Activated T-cell treated with anti-CD3 and anti-CD28 coated beads, Interleukin-2, amount 50 U/mL, for 4 hours (primary cell): ENCODE measurements at regions not wholly inside any gene's neighbourhood (a gene's known extent, or its start where the extent isn't known, plus 50 kb on each side); places are given as distances from the start of the nearest gene placed in this dataset.
"Not testable (repeated sequence)": the region's sequence is repeated elsewhere in the genome, so short reads cannot be mapped to it uniquely, and the experiment has no call there.

Source experiments
- ATAC-seq, 2 donors: fragments of 200-7000 bp; cut with Tn5 transposase; one replicate each; pipeline ENCODE4 v1.10.0; 2021
- DNase-seq: peaks from one replicate; pipeline ENCODE4 v3.0.0-alpha.2; 2020
- H3K27me3 Mint-ChIP-seq: one replicate; pipeline ENCODE4 v1.8.0; 2021; ENCODE audit warnings: low read depth, mixed read lengths
- H3K36me3 Mint-ChIP-seq: one replicate; pipeline ENCODE4 v1.8.0; 2022; ENCODE audit warnings: mixed read lengths; ENCODE audit not compliant: insufficient read depth
- H3K4me1 Mint-ChIP-seq: one replicate; pipeline ENCODE4 v1.8.0; 2021; ENCODE audit warnings: low read depth, mixed read lengths
- H3K4me3 Mint-ChIP-seq: one replicate; pipeline ENCODE4 v1.8.0; 2021; ENCODE audit warnings: mild to moderate bottlenecking, moderate library complexity, mixed read lengths
- H3K9me3 Mint-ChIP-seq: one replicate; pipeline ENCODE4 v1.8.0; 2021; ENCODE audit warnings: mixed read lengths

DNA sequence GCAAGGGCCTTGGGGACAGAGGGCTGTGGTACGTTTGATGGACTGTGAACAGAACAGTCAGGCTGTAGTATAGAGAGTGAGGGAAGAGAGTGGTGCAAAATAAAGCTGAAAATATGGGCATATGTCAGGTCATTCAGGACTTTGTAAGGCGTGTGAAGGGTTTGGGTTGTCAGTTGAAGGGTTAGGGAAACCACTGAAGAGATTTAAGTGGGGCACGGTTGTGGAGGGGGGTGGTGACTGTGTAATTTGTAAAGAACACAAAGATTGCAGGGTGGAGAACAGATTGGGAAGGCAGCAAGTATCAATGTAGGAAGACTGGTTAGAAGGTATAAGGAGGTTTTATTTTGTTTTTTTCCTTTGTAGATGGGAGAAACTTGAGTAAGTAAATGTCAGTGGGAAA is 349.8 kb downstream of the DLEU7 start:
- Mint-ChIP-seq H3K27me3 (peaks cover 2% of the 10 kb centered on the region), H3K4me3 (no peak overlapping the region), H3K36me3 (no peaks in the 10 kb centered on the region), H3K4me1 (no peaks in the 10 kb centered on the region), H3K9me3 (no peaks in the 10 kb centered on the region)
- ATAC-seq (no peak), DNase-seq (no peak)

- DNase-seq: no peak
- no peaks in the 10 kb centered on the region for H3K9me3 Mint-ChIP-seq
- no peaks in the 10 kb centered on the region for H3K4me1 Mint-ChIP-seq
- H3K4me3 Mint-ChIP-seq: no peak overlapping the region
- H3K36me3 Mint-ChIP-seq: no peaks in the 10 kb centered on the region
- no peak for ATAC-seq
- peaks cover 2% of the 10 kb centered on the region for H3K27me3 Mint-ChIP-seq
These were observed 349.4 kb downstream of the DLEU7 start for GRCh38 chr13:50494138-50494537.

DNA sequence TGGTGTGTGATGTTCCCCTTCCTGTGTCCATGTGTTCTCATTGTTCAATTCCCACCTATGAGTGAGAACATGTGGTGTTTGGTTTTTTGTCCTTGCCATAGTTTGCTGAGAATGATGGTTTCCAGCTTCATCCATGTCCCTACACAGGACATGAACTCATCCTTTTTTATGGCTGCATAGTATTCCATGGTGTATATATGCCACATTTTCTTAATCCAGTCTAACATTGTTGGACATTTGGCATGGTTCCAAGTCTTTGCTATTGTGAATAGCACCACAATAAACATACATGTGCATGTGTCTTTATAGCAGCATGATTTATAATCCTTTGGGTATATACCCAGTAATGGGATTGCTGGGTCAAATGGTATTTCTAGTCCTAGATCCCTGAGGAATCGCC is 340.3 kb downstream of the DLEU7 start:
- H3K36me3 Mint-ChIP-seq, H3K4me1 Mint-ChIP-seq, H3K9me3 Mint-ChIP-seq, H3K4me3 Mint-ChIP-seq, DNase-seq, H3K27me3 Mint-ChIP-seq, ATAC-seq: not testable (repeated sequence)

DNA sequence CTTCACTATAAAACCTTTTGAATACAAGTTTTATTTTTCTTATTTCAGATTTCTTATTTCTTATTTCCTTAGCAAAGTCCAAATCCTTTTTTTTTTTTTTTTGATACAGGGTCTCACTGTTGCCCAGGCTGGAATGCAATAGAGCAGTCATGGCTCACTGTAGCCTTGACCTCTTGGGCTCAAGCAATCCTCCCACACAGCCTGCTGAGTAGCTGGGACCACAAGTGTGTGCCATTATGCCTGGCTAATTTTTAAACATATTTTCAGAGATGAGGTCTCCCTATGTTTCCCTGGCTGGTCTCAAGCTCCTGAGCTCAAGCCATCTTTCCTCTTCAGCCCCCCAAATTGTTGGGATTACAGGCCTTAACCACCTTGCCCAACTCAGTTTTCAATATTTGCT is 334.3 kb downstream of the DLEU7 start:
- ATAC-seq (no peak), DNase-seq (no peak)
- Mint-ChIP-seq H3K9me3 (no peaks in the 10 kb centered on the region), H3K4me1 (no peaks in the 10 kb centered on the region), H3K27me3 (no peaks in the 10 kb centered on the region), H3K36me3 (no peaks in the 10 kb centered on the region), H3K4me3 (no peak overlapping the region)

DNA sequence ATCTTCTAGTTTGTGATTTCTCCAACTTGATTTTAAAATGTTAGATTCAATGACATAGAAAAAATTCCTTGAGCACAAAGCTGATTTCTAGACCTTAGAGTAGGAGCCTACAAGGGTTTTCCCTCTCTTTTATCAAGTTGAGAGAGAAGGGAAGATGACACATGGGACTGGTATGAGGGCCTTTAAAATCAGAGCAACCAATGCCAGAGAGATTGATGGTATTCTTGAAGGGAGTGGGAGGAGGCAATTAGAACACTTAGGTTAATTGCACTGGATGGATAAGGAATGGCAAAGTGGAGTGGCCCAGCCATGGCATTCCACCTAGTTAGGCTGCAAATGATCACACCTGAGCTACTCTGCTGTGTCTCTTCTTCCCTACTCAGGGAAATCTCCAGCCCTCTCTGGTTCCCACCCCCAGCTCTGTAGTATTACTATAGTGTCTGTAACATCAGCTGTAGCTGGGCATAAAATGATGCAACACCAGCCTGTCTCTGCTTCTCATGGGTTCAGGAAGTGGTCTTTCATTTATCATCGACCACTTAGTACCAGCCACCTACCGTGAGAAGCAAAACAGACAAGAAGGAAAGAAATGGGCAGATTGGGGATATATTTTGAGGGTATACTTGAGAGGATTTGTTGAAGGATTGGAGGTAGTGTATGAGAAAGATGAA is 333.6 kb downstream of the DLEU7 start:
- Mint-ChIP-seq H3K27me3 (no peaks in the 10 kb centered on the region), H3K4me1 (no peaks in the 10 kb centered on the region), H3K4me3 (no peak overlapping the region), H3K36me3 (no peaks in the 10 kb centered on the region), H3K9me3 (no peaks in the 10 kb centered on the region)
- ATAC-seq (no peak), DNase-seq (no peak)

DNA sequence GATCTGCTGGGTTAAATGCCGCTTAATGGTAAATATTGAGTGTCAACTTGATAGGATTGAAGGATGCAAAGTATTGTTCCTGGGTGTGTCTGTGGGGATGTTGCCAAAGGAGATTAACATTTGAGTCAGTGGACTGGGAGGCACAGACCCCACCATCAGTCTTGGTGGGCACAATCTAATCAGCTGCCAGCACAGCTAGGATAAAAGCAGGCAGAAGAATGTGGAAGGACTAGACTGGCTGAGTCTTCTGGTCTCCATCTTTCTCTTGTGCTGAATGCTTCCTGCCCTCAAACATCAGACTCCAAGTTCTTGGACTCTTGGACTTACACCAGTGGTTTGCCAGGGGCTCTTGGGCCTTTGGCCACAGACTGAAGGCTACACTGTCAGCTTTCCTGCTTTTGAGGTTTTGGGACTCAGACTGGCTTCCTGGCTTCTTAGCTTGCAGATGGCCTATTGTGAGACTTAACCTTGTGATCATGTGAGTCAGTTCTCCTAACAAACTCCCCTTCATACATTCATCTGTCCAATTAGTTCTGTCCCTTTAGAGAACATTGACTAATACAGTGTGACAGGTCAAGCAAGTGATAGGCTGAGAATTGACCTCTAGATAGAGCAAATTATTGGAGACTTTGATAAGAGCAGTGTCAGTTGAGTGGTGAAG is 332.5 kb downstream of the DLEU7 start:
- not testable (repeated sequence) for H3K36me3 Mint-ChIP-seq, H3K9me3 Mint-ChIP-seq, H3K4me3 Mint-ChIP-seq, H3K4me1 Mint-ChIP-seq, ATAC-seq, DNase-seq, H3K27me3 Mint-ChIP-seq

DNA sequence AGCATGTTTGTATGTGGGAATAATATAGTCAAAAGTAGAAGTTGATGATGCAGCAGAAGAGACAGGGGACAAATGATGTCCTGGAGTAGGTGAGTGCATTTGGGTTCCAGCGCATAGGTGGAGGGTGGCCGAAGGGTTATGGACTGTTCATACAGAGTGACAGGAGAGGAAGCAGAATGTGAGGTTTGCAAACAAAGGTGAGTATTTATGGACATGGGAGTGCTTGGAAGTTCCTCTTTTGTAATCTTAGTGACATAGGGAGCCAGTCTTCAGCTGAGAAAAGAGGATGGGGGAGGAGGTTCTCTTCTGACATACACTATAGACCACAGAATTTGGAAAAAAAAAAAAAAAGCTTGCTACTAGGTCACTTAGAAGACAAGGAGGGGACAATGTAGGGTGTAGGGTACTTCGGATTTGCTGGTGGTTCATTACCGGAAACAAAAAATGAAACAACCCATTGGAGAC is 331.6 kb downstream of the DLEU7 start:
- no peaks in the 10 kb centered on the region for H3K36me3 Mint-ChIP-seq
- H3K27me3 Mint-ChIP-seq: no peaks in the 10 kb centered on the region
- no peaks in the 10 kb centered on the region for H3K4me1 Mint-ChIP-seq

GRCh38 chr13:50512474-50513299 is 330.8 kb downstream of the DLEU7 start:
- H3K4me1 Mint-ChIP-seq: no peaks in the 10 kb centered on the region
- H3K4me3 Mint-ChIP-seq: no peak overlapping the region
- no peaks in the 10 kb centered on the region for H3K9me3 Mint-ChIP-seq
- H3K36me3 Mint-ChIP-seq: no peaks in the 10 kb centered on the region
- DNase-seq (peak; percentile 14), ATAC-seq (peak; percentile 70 to 73)
- H3K27me3 Mint-ChIP-seq: no peaks in the 10 kb centered on the region

More for the DNA sequence above, 331.6 kb downstream of the DLEU7 start:
- no peaks in the 10 kb centered on the region for H3K9me3 Mint-ChIP-seq
- DNase-seq (no peak), ATAC-seq (peak; percentile 37 to 41)
- no peak overlapping the region for H3K4me3 Mint-ChIP-seq

- Mint-ChIP-seq H3K4me3 (peak overlapping the region; percentile 2), H3K36me3 (no peaks in the 10 kb centered on the region), H3K4me1 (no peaks in the 10 kb centered on the region), H3K27me3 (no peaks in the 10 kb centered on the region), H3K9me3 (no peaks in the 10 kb centered on the region)
- ATAC-seq (no peak), DNase-seq (no peak)
These were observed 330.1 kb downstream of the DLEU7 start for GRCh38 chr13:50513300-50513877.

DNA sequence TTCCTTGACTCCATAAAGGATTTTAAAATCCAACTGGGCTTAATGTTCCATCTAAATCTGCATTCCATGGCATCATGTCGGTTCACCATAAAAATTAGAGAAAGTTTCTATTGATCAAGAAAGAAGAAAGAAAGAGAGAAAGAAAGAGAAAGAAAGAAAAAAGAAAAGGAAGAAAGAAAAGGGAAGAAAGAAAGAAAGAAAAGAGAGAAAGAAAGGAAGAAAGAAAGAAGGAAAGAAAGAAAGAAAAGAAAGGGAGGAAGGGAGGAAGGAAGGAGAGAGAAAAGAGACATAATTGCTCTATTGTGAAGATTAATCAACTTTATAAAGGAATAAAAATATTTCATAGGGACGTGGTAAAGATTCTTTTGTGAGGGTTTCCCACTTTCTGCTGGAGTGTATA is 329.2 kb downstream of the DLEU7 start:
- DNase-seq: no peak
- no peak for ATAC-seq
- H3K4me3 Mint-ChIP-seq: no peak overlapping the region
- peaks cover 6% of the 10 kb centered on the region for H3K4me1 Mint-ChIP-seq
- no peaks in the 10 kb centered on the region for H3K9me3 Mint-ChIP-seq
- no peaks in the 10 kb centered on the region for H3K36me3 Mint-ChIP-seq
- H3K27me3 Mint-ChIP-seq: no peaks in the 10 kb centered on the region

- Mint-ChIP-seq H3K4me1 (peaks cover 10% of the 10 kb centered on the region), H3K27me3 (no peaks in the 10 kb centered on the region), H3K36me3 (no peaks in the 10 kb centered on the region), H3K9me3 (no peaks in the 10 kb centered on the region), H3K4me3 (no peak overlapping the region)
- no peak for ATAC-seq
- DNase-seq: no peak
These were observed 325.4 kb downstream of the DLEU7 start for GRCh38 chr13:50518131-50518530.

- Mint-ChIP-seq H3K27me3 (no peaks in the 10 kb centered on the region), H3K4me3 (no peak overlapping the region), H3K4me1 (peaks cover 10% of the 10 kb centered on the region), H3K9me3 (no peaks in the 10 kb centered on the region), H3K36me3 (no peaks in the 10 kb centered on the region)
- DNase-seq (no peak), ATAC-seq (no peak)
These were observed 324.7 kb downstream of the DLEU7 start for GRCh38 chr13:50518781-50519201.

DNA sequence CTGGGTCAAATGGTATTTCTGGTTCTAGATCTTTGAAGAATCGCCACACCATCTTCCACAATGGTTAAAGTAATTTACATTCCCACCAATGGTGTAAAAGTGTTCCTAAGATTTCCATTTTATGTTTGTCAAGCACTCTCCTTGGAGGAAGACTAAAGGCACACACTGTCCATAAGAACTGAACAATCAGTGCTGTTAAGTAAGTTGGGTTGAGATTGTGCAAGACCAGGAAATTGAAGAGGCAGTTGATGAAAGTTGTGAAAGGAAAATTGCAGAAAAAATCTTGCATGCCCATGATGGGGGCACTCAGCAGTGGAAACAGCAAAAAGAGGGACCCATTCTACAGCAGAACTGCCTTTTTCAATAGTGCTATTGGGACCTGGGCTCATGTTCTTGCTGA is 323.6 kb downstream of the DLEU7 start:
- ATAC-seq: no peak

DNA sequence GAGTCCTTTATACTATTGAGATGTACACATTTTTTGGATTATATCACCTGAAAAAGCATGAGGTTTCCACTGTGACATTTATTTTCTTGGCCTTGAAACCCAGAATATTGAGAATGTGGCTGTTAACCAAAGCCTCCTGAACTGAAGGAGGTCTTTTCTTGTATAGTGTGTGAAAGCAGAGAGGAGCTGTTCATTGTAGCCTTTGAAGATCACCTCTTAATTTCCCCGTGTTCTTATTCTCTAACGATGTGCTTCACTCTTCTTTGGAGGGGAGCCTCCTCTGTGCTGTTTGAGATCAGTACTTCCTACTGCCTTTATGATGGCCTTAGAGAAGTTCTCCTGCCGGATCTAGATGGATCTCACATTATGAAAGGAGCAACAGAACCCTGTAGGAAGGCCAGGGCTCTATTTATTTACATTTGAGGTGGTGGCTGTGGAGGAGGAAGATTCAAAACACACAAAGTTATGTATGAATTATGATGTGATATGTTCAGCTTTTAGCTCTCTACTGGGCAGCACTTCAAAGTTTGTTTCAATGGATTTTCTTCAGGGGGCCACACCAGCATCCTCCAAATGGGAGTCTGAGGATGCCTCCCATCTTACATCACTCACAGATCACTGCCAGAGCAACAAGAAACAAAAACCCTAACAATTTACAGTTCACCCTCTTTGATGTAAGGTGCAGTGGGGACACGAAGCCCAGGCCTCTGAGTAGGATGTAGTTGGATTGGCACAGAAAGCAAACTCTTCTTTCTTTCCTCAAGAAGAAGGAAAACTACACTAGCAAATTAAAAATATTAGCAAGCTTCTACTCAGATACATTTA is 322.3 kb downstream of the DLEU7 start:
- DNase-seq (no peak), ATAC-seq (no peak)
- Mint-ChIP-seq H3K27me3 (no peaks in the 10 kb centered on the region), H3K4me1 (peaks cover 10% of the 10 kb centered on the region), H3K4me3 (no peak overlapping the region), H3K9me3 (no peaks in the 10 kb centered on the region), H3K36me3 (no peaks in the 10 kb centered on the region)

More for the DNA sequence above, 323.6 kb downstream of the DLEU7 start:
- Mint-ChIP-seq H3K4me3 (no peak overlapping the region), H3K27me3 (no peaks in the 10 kb centered on the region), H3K36me3 (no peaks in the 10 kb centered on the region), H3K4me1 (peaks cover 10% of the 10 kb centered on the region), H3K9me3 (no peaks in the 10 kb centered on the region)
- DNase-seq: no peak
